Pulmonary artery endothelial cell (primary cell): ENCODE measurements at regions not wholly inside any gene's neighbourhood (a gene's known extent, or its start where the extent isn't known, plus 50 kb on each side); places are given as distances from the start of the nearest gene placed in this dataset.

Source experiments
- DNase-seq: peaks from one replicate; pipeline ENCODE4 v3.0.0-alpha.2; 2011; ENCODE audit warnings: low read depth, low spot score

DNA sequence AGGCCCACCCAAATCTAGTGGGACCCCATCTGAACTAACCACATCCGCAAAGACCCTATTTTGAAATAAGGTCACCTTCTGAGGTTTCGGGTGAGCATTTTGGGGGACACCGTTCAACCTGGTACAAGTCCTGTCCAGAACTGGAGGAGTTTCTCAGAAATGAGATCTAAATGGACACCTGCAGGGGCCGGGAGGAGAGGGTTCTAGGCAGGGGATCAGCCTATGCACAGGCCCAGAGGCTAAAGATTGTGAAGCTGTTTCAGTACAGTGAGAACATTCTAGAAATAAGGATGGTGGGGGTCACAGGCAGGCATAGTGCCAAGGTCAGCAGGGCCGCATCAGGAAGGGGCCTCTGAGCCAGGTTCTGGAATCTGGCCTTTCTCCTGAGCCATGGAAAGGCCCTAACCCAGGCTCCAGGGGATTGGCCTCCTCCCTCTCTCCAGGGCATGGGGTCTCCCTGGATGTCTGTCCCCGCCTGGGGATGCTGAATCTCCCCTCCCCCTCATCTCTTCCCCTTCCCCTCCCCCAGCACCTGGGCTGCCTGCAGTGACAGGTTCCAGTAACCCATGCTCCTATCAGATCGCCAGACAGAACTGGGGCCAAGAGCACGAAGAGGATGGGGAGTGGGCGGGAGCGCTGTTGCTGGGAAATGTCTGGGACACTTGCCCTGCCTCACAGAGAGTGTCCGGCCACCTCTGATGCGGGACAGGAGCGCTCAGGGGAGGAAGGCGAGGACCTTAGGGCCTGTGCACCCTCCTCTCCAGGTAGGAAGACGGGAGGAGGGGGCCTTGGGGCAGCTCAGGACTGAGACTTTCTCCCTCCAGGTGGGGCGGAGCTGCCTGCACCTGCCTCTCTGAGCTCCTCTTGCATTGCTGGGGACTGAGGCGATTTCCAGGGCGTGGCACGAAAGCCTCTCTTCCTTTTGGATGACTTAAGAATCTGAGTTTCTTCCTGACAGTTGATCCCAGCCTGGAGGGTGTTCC, 321.4 kb upstream of the TNRC6C start:
- no peak for DNase-seq

- no peak for DNase-seq
Measured at GRCh38 chr17:77637818-77638575, 320.5 kb upstream of the TNRC6C start.

- no peak for DNase-seq
Measured at GRCh38 chr17:77640252-77640651, 318.3 kb upstream of the TNRC6C start.

- no peak for DNase-seq
Measured at GRCh38 chr17:77640916-77641605, 317.4 kb upstream of the TNRC6C start.

- DNase-seq = no peak
Measured at GRCh38 chr17:77641718-77642117, 316.8 kb upstream of the TNRC6C start.

DNA sequence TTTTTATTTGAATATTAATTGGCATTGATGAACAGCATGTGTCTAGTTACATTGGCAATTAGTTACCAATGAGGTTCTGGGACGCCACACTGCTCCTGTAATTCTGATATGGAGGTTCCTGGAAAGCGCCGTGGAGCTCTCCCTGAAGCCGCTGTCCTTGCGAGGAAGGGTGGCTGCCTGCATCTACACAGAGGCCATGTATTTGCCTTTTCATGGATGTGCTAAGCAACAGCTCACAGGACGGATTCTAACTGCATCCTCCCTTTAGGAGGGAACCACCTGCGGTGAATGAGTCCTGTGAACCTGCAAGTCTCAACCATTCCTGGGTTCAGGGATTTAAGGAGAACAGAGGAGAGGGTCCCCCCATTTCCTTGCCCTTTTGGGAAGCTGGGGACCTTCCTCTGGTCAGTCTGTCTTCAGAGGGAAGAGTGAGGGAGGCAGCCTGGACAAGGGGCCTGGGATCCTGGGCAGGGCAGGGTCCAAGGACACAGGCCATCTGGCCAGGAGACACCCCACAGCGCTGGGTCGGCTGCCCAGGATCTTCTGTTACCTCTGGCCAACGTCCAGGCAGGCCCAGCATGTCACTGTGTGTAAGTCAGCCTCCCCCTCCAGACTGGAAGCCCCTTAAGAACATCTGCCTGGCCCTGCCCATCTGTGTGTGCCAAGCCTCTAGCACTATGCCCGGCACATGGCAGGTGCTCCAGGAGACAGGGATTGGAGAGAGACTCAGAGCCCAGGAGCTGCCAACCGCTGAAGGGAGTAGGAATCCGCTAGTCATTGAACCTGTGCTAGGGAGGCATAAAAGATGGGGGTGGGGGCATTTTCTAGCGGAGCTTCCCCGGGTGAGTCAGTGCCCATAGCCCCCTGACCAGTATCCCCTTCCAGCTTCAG, 314.1 kb upstream of the TNRC6C start:
- no peak for DNase-seq

GRCh38 chr17:77645072-77646045, 313.1 kb upstream of the TNRC6C start:
- DNase-seq = no peak

DNA sequence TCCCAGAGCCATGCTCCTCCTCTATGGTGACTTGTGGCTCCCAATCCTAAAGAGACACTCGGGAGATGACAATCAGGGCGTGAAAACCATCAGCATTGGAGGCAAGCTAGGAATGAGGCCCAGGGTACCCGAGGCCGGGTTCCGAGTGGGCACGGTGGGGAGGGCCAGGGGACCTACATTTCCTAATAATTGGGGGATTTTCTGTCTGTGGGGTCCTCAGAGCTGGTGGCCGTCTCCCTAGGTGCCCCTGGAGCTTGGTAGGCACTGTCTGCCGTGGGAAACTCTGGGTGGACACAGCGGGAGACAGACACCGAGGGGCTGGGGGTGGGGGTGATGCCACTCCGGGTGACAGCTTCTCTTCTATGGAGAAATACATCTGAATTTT, 312.5 kb upstream of the TNRC6C start:
- no peak for DNase-seq

- no peak for DNase-seq
Measured at GRCh38 chr17:77647531-77647930, 311.0 kb upstream of the TNRC6C start.

GRCh38 chr17:77649717-77650211, 308.7 kb upstream of the TNRC6C start:
- no peak for DNase-seq

- no peak for DNase-seq
Measured at GRCh38 chr17:77651988-77652387, 306.5 kb upstream of the TNRC6C start.

- DNase-seq = no peak
Measured at GRCh38 chr17:77654296-77654695, 304.2 kb upstream of the TNRC6C start.

DNA sequence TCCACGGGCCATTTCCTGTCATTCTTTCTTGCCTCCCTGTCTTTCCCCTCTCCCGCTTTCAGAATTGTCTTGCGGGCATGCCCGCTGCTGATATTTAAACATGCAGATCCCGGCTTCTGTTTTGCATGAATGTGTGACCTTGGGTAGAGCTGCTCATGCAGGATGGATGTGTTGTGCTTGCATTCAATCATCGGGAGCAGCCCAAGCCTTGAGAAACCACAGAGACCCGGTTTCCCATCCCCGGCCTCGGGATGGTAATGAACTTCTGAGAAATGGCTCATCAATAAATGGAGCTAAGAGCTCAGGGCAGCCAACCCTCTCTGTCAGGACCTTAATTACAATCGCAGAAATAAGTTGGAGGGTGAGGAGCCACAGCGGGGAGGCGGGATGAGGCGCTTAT, 303.7 kb upstream of the TNRC6C start:
- DNase-seq = no peak

DNA sequence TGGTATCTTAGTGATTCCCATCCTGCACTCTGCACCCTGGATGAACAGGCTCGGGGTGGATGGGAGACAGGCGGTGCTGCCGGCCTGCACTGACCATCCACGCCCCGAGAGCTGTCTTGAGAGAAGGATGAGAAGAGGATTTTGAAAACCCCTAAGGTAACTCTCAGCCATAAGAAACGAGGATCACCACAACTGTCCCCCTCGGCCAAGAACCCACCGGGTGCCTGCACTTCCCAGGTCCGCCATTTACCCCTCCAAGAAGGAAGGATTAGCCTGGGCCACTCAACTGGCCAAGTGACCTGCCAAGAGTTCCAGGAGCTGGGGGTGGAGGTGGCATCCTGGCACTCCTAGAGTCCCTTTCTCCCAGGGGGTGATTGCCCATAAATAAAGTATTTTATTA, 302.4 kb upstream of the TNRC6C start:
- DNase-seq = no peak

GRCh38 chr17:77657839-77658238, 300.7 kb upstream of the TNRC6C start:
- no peak for DNase-seq

DNA sequence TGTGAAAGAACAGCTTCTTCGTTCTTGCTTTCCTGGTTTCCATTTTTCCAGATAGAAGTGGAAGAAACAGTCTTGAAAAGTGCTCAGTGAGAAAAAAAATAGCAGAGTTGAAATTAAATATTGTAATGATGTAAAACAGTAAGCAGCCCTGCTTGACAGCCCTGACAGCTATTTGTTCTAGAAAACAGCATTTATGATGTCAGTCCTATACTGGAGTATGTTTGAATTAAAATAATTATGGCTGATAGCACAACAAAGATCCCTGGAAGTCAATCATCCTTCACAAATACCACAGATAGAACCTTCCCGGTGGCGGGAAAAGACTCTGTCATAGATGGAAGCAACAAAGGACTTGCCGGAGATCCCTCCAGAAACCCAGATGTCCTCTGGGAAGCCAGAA, 298.0 kb upstream of the TNRC6C start:
- no peak for DNase-seq

GRCh38 chr17:77662833-77663232, 295.7 kb upstream of the TNRC6C start:
- no peak for DNase-seq

- DNase-seq = no peak
Measured at GRCh38 chr17:77664097-77664729, 294.3 kb upstream of the TNRC6C start.

DNA sequence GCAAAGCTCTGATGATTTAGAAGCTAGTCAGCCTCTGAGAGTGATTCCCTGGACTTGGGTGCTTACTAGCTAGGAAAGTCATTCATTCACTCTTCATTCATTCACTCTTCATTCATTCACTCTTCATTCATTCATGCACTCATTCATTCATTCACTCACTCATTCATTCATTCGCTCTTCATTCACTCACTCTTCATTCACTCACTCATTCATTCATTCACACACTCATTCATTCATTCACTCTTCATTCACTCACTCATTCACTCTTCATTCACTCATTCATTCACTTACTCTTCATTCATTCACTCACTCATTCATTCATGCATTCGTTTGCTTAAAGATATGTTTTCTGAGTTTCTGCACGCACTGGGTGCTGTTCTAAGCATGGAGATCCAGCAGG, 292.7 kb upstream of the TNRC6C start:
- no peak for DNase-seq
